ENCODE measurements at regions not wholly inside any gene's neighbourhood (a gene's known extent, or its start where the extent isn't known, plus 50 kb on each side); places are given as distances from the start of the nearest gene placed in this dataset.

DNA sequence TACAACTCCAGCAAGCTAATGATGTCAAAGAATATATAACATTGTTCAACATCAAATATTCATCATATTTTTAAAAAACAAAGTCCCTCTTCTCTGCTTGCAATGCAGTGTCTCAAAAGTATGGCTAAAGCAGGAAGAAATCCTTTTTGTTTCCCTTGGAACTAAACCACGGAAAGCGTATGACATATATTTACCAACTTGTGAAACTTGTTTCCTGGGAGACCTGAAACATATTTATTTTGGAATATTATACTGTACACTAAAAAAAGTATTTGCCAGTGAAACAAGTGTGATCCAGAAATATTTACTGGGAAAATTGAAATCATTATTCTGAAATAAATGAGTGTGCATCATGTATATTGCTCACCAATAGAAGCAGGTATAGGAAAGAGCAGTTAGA lies 156.0 kb upstream of the ANKRD50 start:
- Histone ChIP-seq H4K8ac (ENCODE audit: extremely low read depth, insufficient read depth, low read length) (no peak overlapping the region), H3K4me3 (ENCODE audit: extremely low read depth in 1 of 4, insufficient read depth in 2 of 4, low read depth in 3 of 4, low read length in 4 of 4) (no peak overlapping the region), H4K91ac (replicated peaks; ENCODE audit: insufficient read length, low read length) (no peak overlapping the region), H3K79me1 (ENCODE audit: low read depth, low read length) (no peaks in the 10 kb centered on the region), H3K36me3 (ENCODE audit: control insufficient read depth in 2 of 4, insufficient read depth in 4 of 4, low read length in 3 of 4) (no peaks in the 10 kb centered on the region), H3K23ac (ENCODE audit: insufficient read length) (no peak overlapping the region), H3K9me3 (ENCODE audit: insufficient read depth in 2 of 2, low read depth in 1 of 2, low read length in 1 of 2) (no peaks in the 10 kb centered on the region), H2BK120ac (replicated peaks; ENCODE audit: low read depth, low read length) (no peak overlapping the region), H2BK20ac (ENCODE audit: low read length) (no peak overlapping the region), H2AK5ac (ENCODE audit: low read depth, low read length) (no peak overlapping the region), H3K4me1 (replicated peaks in 1 of 4; ENCODE audit: control insufficient read depth in 3 of 4, insufficient read depth in 4 of 4, low read length in 3 of 4) (peaks cover 0 to 5% (median 2%) of the 10 kb centered on the region in 4 experiments; a peak in 3 of 7 replicates), H3K56ac (replicated peaks; ENCODE audit: insufficient read length, low read depth, low read length) (no peak overlapping the region), H3K14ac (ENCODE audit: insufficient read length) (no peak overlapping the region), H3K79me2 (ENCODE audit: control insufficient read depth in 1 of 2, insufficient read depth in 2 of 2, low read length in 2 of 2) (no peaks in the 10 kb centered on the region), H2BK15ac (ENCODE audit: low read length) (no peak overlapping the region), H3K23me2 (ENCODE audit: low read depth, low read length) (no peaks in the 10 kb centered on the region), H2BK5ac (ENCODE audit: low read depth, low read length) (no peak overlapping the region), H4K5ac (ENCODE audit: insufficient read length, low read depth, low read length) (no peak overlapping the region), H3K9ac (replicated peaks in 1 of 4; ENCODE audit: extremely low read depth in 1 of 4, low read depth in 3 of 4, low read length in 3 of 4) (no peak overlapping the region), H3K27me3 (replicated peaks in 1 of 4; ENCODE audit: control insufficient read depth in 3 of 4, extremely low read depth in 1 of 4, insufficient read depth in 3 of 4, low read length in 3 of 4) (no peaks in the 10 kb centered on the region), H3K4me2 (ENCODE audit: insufficient read depth in 1 of 2, low read depth in 2 of 2, low read length in 2 of 2) (no peak overlapping the region), H2BK12ac (ENCODE audit: low read depth, low read length) (no peak overlapping the region), H4K20me1 (replicated peaks in 1 of 2; ENCODE audit: control insufficient read depth in 1 of 2, insufficient read depth in 2 of 2, low read length in 2 of 2) (no peaks in the 10 kb centered on the region), H2AFZ (ENCODE audit: low read length) (no peak overlapping the region), H3K4ac (replicated peaks; ENCODE audit: insufficient read length, low read depth, low read length) (no peak overlapping the region), H3K27ac (ENCODE audit: low read depth, low read length) (no peak overlapping the region), H3K18ac (ENCODE audit: extremely low read depth, low read length) (no peak overlapping the region)
- DNase-seq (ENCODE audit: low read depth in 1 of 2, low spot score in 2 of 2) (no peak), FAIRE-seq (no peak)
- ChIA-PET POLR2A (ENCODE audit: partially characterized antibody) (no interaction called here), CTCF (ENCODE audit: partially characterized antibody) (no interaction called here)
- no peak for TF ChIP-seq BCL11A (IDR thresholded peaks at IDR 0.05; ENCODE audit: low read depth in 2 of 2, low read length in 2 of 2)
- TF ChIP-seq, protein P1, sequence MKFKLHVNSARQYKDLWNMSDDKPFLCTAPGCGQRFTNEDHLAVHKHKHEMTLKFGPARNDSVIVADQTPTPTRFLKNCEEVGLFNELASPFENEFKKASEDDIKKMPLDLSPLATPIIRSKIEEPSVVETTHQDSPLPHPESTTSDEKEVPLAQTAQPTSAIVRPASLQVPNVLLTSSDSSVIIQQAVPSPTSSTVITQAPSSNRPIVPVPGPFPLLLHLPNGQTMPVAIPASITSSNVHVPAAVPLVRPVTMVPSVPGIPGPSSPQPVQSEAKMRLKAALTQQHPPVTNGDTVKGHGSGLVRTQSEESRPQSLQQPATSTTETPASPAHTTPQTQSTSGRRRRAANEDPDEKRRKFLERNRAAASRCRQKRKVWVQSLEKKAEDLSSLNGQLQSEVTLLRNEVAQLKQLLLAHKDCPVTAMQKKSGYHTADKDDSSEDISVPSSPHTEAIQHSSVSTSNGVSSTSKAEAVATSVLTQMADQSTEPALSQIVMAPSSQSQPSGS (IDR thresholded peaks at IDR 0.05; ENCODE audit: low read length) = no peak
- no peak for TF ChIP-seq POLR2AphosphoS5 (IDR thresholded peaks at IDR 0.05; ENCODE audit: low read depth, low read length)
- no peak for TF ChIP-seq ASH2L (IDR thresholded peaks at IDR 0.05; ENCODE audit: low read length)
- no peak for TF ChIP-seq KDM5A (IDR thresholded peaks at IDR 0.05; ENCODE audit: low read length)
- no peak for TF ChIP-seq NANOG (IDR thresholded peaks at IDR 0.05; ENCODE audit: insufficient read depth, low read depth, low read length, poor library complexity, severe bottlenecking)
- TF ChIP-seq RNF2 (IDR thresholded peaks at IDR 0.05; ENCODE audit: borderline replicate concordance, low read depth, low read length, missing control alignments, poor library complexity, severe bottlenecking) = no peak
- TF ChIP-seq BRCA1 (IDR thresholded peaks at IDR 0.05; ENCODE audit: low read depth, low read length) = no peak
- TF ChIP-seq SUZ12 (IDR thresholded peaks at IDR 0.05; ENCODE audit: low read length) = no peak
- 95% methylated on average over 2 of the region's 2 CpGs; no CpG with 5 or more reads in 1 of the 2 experiments for WGBS, 2 experiments (ENCODE audit: extremely low coverage in 1 of 2, insufficient coverage in 1 of 2, insufficient read length in 1 of 2, insufficient replicate concordance in 2 of 2, low coverage in 1 of 2, low lambda C conversion rate in 2 of 2, missing lambda C conversion rate in 1 of 2)

Data from H1 (cell line).